Activated CD4-positive, alpha-beta T cell treated with anti-CD3 and anti-CD28 coated beads, Interleukin-10, Interleukin-2, amounts not matched to agents 100 ng/mL and 50 ng/mL, durations not matched to agents 16 hours and 8 hours (primary cell): ENCODE measurements at regions not wholly inside any gene's neighbourhood (a gene's known extent, or its start where the extent isn't known, plus 50 kb on each side); places are given as distances from the start of the nearest gene placed in this dataset.

Experiments used
- DNase-seq: peaks from one replicate; pipeline ENCODE4 v3.0.0-alpha.2; 2020

GRCh38 chr1:106189780-106190179 lies 866.7 kb upstream of the PRMT6 start:
- DNase-seq: no peak

GRCh38 chr1:106194206-106194605 lies 862.3 kb upstream of the PRMT6 start:
- DNase-seq: no peak

GRCh38 chr1:106200711-106201110 lies 855.8 kb upstream of the PRMT6 start:
- DNase-seq: no peak

- DNase-seq: no peak
Measured at GRCh38 chr1:106207185-106207584, 849.3 kb upstream of the PRMT6 start.

GRCh38 chr1:106217765-106218164 lies 838.7 kb upstream of the PRMT6 start:
- no peak for DNase-seq

- DNase-seq: no peak
Measured at GRCh38 chr1:106222403-106222802, 834.1 kb upstream of the PRMT6 start.

- DNase-seq: no peak
Measured at GRCh38 chr1:106223213-106223612, 833.3 kb upstream of the PRMT6 start.

- no peak for DNase-seq
Measured at GRCh38 chr1:106224426-106224825, 832.0 kb upstream of the PRMT6 start.

GRCh38 chr1:106225403-106225802 lies 831.1 kb upstream of the PRMT6 start:
- DNase-seq: no peak

GRCh38 chr1:106226550-106226949 lies 829.9 kb upstream of the PRMT6 start:
- no peak for DNase-seq

GRCh38 chr1:106232128-106232527 lies 824.3 kb upstream of the PRMT6 start:
- peak; percentile 0 for DNase-seq

- DNase-seq: no peak
Measured at GRCh38 chr1:106233511-106233910, 823.0 kb upstream of the PRMT6 start.

- no peak for DNase-seq
Measured at GRCh38 chr1:106249365-106249764, 807.1 kb upstream of the PRMT6 start.

- DNase-seq: no peak
Measured at GRCh38 chr1:106249810-106250209, 806.7 kb upstream of the PRMT6 start.

GRCh38 chr1:106254748-106255147 lies 801.7 kb upstream of the PRMT6 start:
- no peak for DNase-seq

GRCh38 chr1:106266786-106267185 lies 789.7 kb upstream of the PRMT6 start:
- no peak for DNase-seq

- DNase-seq: no peak
Measured at GRCh38 chr1:106268070-106268469, 788.4 kb upstream of the PRMT6 start.

GRCh38 chr1:106276871-106277270 lies 779.6 kb upstream of the PRMT6 start:
- DNase-seq: no peak

GRCh38 chr1:106277786-106278185 lies 778.7 kb upstream of the PRMT6 start:
- no peak for DNase-seq

GRCh38 chr1:106278716-106279115 lies 777.8 kb upstream of the PRMT6 start:
- DNase-seq: no peak

- DNase-seq: no peak
Measured at GRCh38 chr1:106289265-106289928, 767.1 kb upstream of the PRMT6 start.

GRCh38 chr1:106290805-106291501 lies 765.5 kb upstream of the PRMT6 start:
- no peak for DNase-seq

- no peak for DNase-seq
Measured at GRCh38 chr1:106292130-106292529, 764.3 kb upstream of the PRMT6 start.

GRCh38 chr1:106296431-106296830 lies 760.0 kb upstream of the PRMT6 start:
- DNase-seq: no peak

- no peak for DNase-seq
Measured at GRCh38 chr1:106304106-106304505, 752.4 kb upstream of the PRMT6 start.
